Fibroblast of the aortic adventitia (primary cell): ENCODE measurements at regions not wholly inside any gene's neighbourhood (a gene's known extent, or its start where the extent isn't known, plus 50 kb on each side); places are given as distances from the start of the nearest gene placed in this dataset.

Source experiments
- DNase-seq: peaks from one replicate; pipeline ENCODE4 v3.0.0-alpha.2; 2010; ENCODE audit warnings: low read depth
- H3K4me3 ChIP-seq: 2 replicates; pipeline ENCODE4 v1.5.1; 2011; ENCODE audit warnings: low read depth, mild to moderate bottlenecking, control low read depth, low read length, moderate library complexity
- TF ChIP-seq, protein P1 (sequence below): IDR thresholded peaks from 2 replicates; pipeline ENCODE4 v1.5.1; 2011; ENCODE audit warnings: mild to moderate bottlenecking, low read length, control low read depth, inconsistent platforms; ENCODE audit not compliant: insufficient read depth

DNA sequence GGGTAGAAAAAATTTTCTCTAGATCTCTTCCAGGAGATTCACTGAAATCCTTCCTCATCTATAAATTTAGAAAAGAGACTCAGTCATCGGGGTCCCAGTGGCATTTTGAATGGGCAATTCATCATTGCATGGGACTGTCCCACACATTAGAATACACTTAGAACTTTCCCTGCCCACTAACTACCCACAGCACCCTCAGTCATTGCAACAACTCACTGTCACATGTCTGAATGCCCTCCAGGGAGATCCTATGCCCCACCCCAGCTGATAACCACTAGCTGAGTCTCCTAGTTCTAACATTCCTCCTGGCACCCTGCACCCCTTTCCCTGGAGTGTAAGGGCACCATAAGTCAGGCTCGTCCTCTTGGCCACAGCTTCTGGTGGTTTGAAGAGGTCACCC is 89.6 kb downstream of the INSIG2 start:
- no peak overlapping the region for H3K4me3 ChIP-seq
- DNase-seq = no peak
- TF ChIP-seq, protein P1, sequence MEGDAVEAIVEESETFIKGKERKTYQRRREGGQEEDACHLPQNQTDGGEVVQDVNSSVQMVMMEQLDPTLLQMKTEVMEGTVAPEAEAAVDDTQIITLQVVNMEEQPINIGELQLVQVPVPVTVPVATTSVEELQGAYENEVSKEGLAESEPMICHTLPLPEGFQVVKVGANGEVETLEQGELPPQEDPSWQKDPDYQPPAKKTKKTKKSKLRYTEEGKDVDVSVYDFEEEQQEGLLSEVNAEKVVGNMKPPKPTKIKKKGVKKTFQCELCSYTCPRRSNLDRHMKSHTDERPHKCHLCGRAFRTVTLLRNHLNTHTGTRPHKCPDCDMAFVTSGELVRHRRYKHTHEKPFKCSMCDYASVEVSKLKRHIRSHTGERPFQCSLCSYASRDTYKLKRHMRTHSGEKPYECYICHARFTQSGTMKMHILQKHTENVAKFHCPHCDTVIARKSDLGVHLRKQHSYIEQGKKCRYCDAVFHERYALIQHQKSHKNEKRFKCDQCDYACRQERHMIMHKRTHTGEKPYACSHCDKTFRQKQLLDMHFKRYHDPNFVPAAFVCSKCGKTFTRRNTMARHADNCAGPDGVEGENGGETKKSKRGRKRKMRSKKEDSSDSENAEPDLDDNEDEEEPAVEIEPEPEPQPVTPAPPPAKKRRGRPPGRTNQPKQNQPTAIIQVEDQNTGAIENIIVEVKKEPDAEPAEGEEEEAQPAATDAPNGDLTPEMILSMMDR = no peak

DNA sequence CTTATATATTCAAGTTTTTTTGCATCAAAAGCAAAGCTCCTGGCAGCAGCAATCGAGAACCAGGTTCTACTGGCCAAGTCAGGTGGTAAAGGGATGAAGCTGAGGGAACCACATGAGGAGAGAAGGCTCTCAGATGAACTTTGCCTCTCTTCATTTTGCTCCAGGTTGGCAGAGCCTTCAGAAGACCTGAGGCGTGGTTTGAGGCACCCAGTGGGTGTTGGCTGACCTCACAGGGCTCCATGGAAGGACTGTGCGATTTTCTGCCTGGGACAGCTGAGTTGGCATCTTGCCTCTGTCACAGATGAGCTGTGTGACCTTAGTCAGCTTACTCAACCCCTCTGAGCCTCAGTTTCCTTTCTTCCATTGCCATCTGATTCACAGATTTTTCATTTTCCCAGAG is 89.0 kb downstream of the INSIG2 start:
- TF ChIP-seq, protein P1 = no peak
- H3K4me3 ChIP-seq = no peak overlapping the region

DNA sequence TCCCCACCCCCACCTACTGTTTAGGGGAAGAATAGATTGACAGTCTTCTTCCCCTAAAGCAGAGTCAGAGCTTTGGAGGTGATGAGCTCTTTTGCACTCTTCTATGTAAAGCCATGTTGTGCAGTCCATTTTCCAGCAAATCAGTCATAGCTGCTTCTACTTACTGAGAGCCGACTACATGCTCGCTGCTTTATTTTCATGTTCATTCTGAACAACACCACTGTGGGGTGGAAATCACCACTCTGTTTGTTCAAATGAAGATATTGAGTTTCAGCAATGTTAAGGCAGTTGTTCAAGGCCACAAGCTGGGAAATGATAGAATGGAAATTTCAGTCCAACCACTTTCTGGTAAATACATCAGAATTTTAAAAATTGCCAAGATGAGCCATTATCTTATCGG is 88.3 kb downstream of the INSIG2 start:
- TF ChIP-seq, protein P1 = no peak
- no peak overlapping the region for H3K4me3 ChIP-seq
- DNase-seq = no peak

More for the DNA sequence above, 89.0 kb downstream of the INSIG2 start:
- DNase-seq = no peak

DNA sequence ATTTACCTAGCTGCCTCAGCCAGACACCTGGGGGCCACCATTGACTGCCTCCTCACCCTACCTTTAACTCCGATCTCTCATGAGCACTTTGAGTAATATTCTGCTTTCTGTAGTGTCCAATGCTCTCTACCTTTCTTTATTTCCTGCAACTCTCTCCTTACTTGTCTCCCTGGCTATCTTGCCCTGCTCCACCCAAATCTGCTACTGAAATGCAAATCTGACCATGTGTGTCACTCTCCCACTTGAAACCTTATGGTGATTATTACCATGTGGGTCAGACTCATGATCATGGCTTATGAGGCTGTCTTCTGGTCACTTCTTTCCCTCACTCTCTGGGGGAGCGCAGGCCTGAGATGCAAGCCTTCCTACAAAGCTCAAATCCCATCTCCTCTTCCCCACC is 83.3 kb downstream of the INSIG2 start:
- no peak overlapping the region for H3K4me3 ChIP-seq
- TF ChIP-seq, protein P1 = no peak
- DNase-seq = no peak

DNA sequence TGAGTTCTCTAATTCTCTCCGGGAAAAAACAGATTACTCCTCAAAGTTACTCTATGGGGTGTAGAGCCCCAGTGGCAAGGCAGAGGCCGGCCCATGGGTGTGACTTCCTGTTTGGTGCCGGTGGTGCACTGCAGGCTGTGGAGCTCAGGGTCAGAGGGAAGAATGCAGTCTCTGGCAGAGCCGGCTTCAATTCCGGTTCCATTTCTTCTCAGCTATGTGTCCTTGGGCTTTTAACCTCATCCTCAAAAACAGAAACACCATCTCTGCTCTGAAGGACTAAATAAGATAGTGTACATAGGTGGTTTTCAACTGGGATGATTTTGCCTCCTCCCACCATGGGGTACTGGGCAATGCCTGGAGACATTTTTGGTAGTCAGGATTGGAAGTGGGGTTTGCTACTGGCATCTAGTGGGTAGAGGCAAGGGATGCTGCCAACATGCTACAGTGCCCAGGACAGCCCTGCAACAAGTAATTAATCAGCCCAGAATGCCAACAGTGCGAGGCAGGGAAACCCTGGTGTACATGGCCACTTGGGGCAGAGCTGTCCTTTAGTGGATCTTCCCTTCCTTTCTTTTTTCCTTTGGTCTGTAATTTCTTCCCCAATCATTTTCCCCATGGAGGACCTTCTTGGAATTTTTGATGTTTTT is 81.2 kb downstream of the INSIG2 start:
- TF ChIP-seq, protein P1 = no peak
- no peak for DNase-seq

DNA sequence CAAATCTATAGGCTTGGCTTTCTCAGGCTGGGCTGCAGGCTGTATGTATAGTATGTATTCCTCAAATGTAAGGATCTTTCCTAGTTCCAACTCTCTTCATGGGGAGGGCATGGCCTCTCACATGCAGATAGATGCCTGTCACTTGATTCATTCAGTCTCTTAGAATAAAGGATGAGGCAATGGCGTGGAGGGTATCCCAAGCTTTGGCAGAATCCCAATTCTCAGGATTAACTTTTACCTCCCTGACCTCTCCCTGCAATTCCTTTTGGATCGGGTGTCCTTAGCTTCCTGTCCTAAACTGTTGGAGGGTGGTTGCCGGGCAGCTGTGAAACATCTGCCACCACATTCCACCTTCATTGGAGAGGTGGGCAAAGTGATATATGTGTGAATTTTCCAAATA is 80.3 kb downstream of the INSIG2 start:
- no peak overlapping the region for H3K4me3 ChIP-seq
- TF ChIP-seq, protein P1 = no peak
- DNase-seq = no peak

More for the DNA sequence above, 81.2 kb downstream of the INSIG2 start:
- no peak overlapping the region for H3K4me3 ChIP-seq

DNA sequence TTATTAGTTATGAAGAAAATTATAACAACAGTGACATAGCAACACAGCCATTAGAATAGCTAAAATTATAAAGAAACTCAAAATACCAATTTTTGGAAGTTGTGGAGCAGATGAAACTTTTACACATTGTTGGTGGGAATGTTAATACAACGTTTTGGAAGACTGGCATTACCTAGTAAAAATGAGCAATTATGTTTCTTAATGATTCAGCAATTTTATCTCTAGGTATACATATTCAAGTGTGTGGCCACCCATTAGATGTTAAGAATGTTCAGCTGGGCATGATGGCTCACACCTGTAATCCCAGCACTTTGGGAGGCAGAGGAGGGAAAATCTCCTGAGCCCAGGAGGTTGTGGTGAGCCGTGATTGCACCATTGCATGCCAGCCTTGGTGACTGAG is 78.8 kb downstream of the INSIG2 start:
- no peak overlapping the region for H3K4me3 ChIP-seq
- TF ChIP-seq, protein P1 = no peak
- DNase-seq = no peak
